ENCODE measurements at regions not wholly inside any gene's neighbourhood (a gene's known extent, or its start where the extent isn't known, plus 50 kb on each side); places are given as distances from the start of the nearest gene placed in this dataset.

DNA sequence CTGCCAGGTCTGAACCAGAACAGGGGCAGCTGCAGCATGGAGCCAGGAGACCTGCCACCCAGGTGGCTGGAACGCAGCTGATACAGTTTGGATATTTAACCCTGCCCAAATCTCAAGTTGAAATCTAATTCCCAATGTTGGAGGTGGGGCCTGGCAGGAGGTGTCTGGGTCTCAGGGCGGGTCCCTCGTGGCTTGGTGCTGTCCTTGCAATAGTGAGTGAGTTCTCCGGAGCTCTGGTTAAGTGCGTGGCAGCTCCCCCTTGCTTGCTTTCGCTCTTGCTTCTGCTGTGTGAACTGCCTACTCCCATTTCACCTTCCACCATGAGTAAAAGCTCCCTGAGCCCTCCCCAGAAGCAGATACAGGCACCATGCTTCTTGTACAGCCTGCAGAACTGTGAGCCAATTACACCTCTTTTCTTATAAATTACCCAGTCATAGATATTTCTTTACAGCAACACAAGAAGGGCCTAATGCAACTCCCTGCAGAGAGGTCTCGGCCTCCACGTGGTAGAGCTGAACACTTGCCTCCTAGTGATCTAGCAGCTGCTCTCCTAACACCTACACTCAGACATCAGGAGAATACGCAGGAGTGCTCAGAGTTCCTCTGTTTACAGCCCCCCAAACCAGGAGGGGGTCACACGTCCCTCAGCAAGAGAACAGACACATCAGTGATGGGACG is 203.7 kb downstream of the CTTN start:
- H3K4me3 ChIP-seq (replicated peaks in 1 of 3), result no peak overlapping the region
- 82 to 83% methylated on average over 11 of the region's 11 CpGs for WGBS, 2 donors
- H3K9me3 ChIP-seq, result no peaks in the 10 kb centered on the region
- H3K27me3 ChIP-seq, result no peaks in the 10 kb centered on the region
- intact Hi-C loops (cut with DNase I), result no loop called here
- no peaks in the 10 kb centered on the region for H3K4me1 ChIP-seq
- TF ChIP-seq, protein P1, sequence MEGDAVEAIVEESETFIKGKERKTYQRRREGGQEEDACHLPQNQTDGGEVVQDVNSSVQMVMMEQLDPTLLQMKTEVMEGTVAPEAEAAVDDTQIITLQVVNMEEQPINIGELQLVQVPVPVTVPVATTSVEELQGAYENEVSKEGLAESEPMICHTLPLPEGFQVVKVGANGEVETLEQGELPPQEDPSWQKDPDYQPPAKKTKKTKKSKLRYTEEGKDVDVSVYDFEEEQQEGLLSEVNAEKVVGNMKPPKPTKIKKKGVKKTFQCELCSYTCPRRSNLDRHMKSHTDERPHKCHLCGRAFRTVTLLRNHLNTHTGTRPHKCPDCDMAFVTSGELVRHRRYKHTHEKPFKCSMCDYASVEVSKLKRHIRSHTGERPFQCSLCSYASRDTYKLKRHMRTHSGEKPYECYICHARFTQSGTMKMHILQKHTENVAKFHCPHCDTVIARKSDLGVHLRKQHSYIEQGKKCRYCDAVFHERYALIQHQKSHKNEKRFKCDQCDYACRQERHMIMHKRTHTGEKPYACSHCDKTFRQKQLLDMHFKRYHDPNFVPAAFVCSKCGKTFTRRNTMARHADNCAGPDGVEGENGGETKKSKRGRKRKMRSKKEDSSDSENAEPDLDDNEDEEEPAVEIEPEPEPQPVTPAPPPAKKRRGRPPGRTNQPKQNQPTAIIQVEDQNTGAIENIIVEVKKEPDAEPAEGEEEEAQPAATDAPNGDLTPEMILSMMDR (IDR thresholded peaks at IDR 0.05), result no peak
- no peak for TF ChIP-seq POLR2A (IDR thresholded peaks at IDR 0.05)
- no peaks in the 10 kb centered on the region for H3K36me3 ChIP-seq
- DNase-seq, result no peak
- H3K27ac ChIP-seq, result no peak overlapping the region

DNA sequence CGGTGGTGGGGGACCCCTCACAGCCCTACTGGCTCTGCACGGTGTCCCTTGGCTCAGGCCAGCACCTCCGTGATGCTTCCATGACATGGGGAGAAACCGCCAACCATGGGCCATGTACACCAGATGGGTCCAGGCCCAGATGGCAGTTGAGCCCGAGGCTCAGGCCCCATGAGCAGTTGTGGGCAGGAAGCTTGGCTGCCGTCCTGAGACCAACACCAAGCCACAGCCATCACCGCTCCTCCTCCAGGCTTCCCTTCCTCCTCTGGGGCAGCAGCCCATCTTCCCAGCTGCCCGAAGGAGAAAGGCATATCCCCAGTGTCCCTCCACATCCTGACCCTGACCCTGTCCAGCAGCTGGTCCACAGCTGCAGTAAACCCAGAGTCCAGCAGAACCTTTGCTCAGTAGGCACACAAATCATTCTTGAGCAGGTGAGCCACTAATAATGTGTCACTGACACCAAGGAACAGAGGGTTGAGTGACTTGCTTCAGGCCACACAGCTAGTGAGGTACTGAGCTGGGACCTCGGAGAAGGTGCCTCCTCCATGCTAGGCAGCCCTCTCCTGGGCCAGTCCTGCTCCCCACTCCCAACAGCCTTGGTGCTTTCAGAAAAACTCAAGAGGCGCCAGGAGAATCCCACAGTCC is 204.9 kb downstream of the CTTN start:
- no peak for TF ChIP-seq POLR2A (IDR thresholded peaks at IDR 0.05)
- TF ChIP-seq, protein P1 (IDR thresholded peaks at IDR 0.05), result no peak
- H3K4me3 ChIP-seq (replicated peaks in 1 of 3), result no peak overlapping the region
- intact Hi-C loops (cut with DNase I), result no loop called here
- H3K36me3 ChIP-seq, result no peaks in the 10 kb centered on the region
- H3K27ac ChIP-seq, result no peak overlapping the region
- no peak for DNase-seq
- H3K27me3 ChIP-seq, result no peaks in the 10 kb centered on the region
- H3K4me1 ChIP-seq, result no peaks in the 10 kb centered on the region
- H3K9me3 ChIP-seq, result no peaks in the 10 kb centered on the region
- WGBS, 2 donors, result 88 to 95% methylated on average over 9 of the region's 10 CpGs

DNA sequence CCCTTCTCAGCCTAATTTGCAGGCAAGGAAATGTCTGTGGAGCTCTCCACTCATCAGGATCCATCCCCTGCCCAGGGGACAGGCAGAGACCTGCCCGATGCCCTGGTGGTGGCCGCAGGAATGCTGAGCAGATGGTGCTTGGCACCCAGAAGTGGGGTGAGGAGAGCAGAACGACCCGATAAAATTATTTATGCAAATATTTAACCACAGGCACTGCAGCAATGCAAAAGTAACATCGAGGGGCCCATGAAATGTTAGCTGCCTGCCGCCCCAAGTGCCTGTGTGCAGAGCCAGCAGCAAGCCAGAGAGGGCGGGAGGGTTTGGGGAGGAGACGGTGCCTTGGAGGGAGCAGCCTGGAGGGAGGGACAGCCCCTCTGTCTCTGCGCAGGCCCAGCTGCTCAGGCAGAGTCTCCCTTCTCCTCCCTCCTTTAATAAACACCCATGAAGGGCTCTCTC is 205.5 kb downstream of the CTTN start:
- no peak overlapping the region for H3K4me3 ChIP-seq (replicated peaks in 1 of 3)
- no peaks in the 10 kb centered on the region for H3K36me3 ChIP-seq
- WGBS, 2 donors, result 72 to 75% methylated on average over 9 of the region's 9 CpGs
- TF ChIP-seq POLR2A (IDR thresholded peaks at IDR 0.05), result no peak
- TF ChIP-seq, protein P1 (IDR thresholded peaks at IDR 0.05), result no peak
- H3K9me3 ChIP-seq, result no peaks in the 10 kb centered on the region
- no peaks in the 10 kb centered on the region for H3K27me3 ChIP-seq
- intact Hi-C loops (cut with DNase I), result no loop called here
- H3K27ac ChIP-seq, result no peak overlapping the region
- no peak for DNase-seq
- H3K4me1 ChIP-seq, result no peaks in the 10 kb centered on the region

DNA sequence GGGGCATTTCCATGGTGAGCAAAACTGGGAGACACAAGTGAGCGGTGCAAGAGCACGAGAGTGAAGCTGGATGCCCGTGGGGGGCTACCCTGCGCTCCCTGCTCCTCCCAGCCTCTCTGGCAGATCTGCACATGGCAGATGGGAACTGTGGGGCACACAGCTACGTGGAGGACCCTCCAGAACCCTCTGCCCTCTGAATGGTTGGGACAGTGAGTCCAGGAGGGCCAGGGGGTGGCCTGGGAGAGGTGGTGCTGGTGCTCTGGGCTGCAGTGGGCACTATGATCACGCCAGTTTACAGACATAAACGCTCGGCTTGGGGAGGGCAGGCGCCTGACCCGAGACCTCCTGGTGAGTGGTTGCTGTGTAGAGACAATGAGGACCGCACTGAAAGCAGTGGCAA is 205.9 kb downstream of the CTTN start:
- TF ChIP-seq, protein P1 (IDR thresholded peaks at IDR 0.05), result no peak
- no peak for TF ChIP-seq POLR2A (IDR thresholded peaks at IDR 0.05)
- no peaks in the 10 kb centered on the region for H3K27me3 ChIP-seq
- no peak overlapping the region for H3K4me3 ChIP-seq (replicated peaks in 1 of 3)
- intact Hi-C loops (cut with DNase I), result no loop called here
- H3K9me3 ChIP-seq, result no peaks in the 10 kb centered on the region
- H3K27ac ChIP-seq, result no peak overlapping the region
- no peaks in the 10 kb centered on the region for H3K4me1 ChIP-seq
- no peak for DNase-seq
- WGBS, 2 donors, result 86 to 94% methylated on average over 11 of the region's 11 CpGs
- no peaks in the 10 kb centered on the region for H3K36me3 ChIP-seq

Measured in thyroid gland (tissue), 4 donors.